ENCODE measurements at regions not wholly inside any gene's neighbourhood (a gene's known extent, or its start where the extent isn't known, plus 50 kb on each side); places are given as distances from the start of the nearest gene placed in this dataset.

DNA sequence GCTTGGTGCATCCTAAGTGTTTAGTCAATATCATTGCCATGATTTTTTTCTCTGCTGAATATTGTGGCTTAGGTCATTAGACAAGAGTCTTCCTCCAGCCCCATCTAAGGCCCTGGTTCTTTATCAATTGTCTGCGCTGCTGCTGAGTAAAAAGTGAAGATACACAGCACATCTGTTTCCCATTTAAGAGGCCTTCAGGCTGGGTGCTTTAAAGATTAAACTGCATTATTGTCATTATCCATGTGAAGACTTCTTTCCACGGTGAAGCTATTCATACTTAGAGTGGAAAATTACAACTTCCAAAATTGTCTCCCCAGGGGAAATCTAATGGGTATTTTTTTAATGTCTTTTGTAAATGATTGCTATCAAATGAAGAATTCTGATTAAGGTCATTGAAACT, 719.8 kb upstream of the LRRC4C start:
- DNase-seq (ENCODE audit: low read depth, low spot score) (no peak), FAIRE-seq (no peak)
- Histone ChIP-seq H2AFZ (ENCODE audit: low read depth, low read length) (no peak overlapping the region), H3K9me1 (replicated peaks; ENCODE audit: control insufficient read depth, extremely low read depth, insufficient read depth, low read length) (no peaks in the 10 kb centered on the region), H3K4me3 (replicated peaks in 1 of 3; ENCODE audit: insufficient read depth in 1 of 3, low read depth in 1 of 3, low read length in 3 of 3) (no peak overlapping the region), H3K27ac (ENCODE audit: insufficient read depth, low read depth, low read length) (no peak overlapping the region), H3K4me1 (ENCODE audit: control insufficient read depth, extremely low read depth, insufficient read depth, low read length) (no peaks in the 10 kb centered on the region), H3K4me2 (ENCODE audit: insufficient read depth, low read length) (no peak overlapping the region), H4K20me1 (replicated peaks; ENCODE audit: control insufficient read depth, extremely low read depth, insufficient read depth, low read length) (no peaks in the 10 kb centered on the region), H3K36me3 (ENCODE audit: control insufficient read depth in 2 of 2, extremely low read depth in 1 of 2, insufficient read depth in 2 of 2, low read length in 2 of 2) (no peaks in the 10 kb centered on the region), H3K9me3 (replicated peaks; ENCODE audit: control insufficient read depth, insufficient read depth, low read length) (no peaks in the 10 kb centered on the region), H3K9ac (replicated peaks; ENCODE audit: extremely low read depth, insufficient read depth, low read length) (no peak overlapping the region), H3K79me2 (ENCODE audit: control insufficient read depth, insufficient read depth, low read length) (no peaks in the 10 kb centered on the region), H3K27me3 (ENCODE audit: control insufficient read depth in 2 of 2, insufficient read depth in 2 of 2, low read length in 2 of 2) (no peaks in the 10 kb centered on the region)
- dilution Hi-C loops (cut with MboI; ENCODE audit: extremely low pct_ligation_motif_present, low sequenced_read_pairs): no loop called here
- TF ChIP-seq MYC (IDR thresholded peaks at IDR 0.05; ENCODE audit: low read depth, low read length) (no peak), JUN (IDR thresholded peaks at IDR 0.05; ENCODE audit: borderline replicate concordance, insufficient read depth, insufficient read length, low read depth) (no peak), POLR2A (IDR thresholded peaks at IDR 0.05; ENCODE audit: low read depth, low read length) (no peak), FOS (IDR thresholded peaks at IDR 0.05; ENCODE audit: borderline replicate concordance, insufficient read depth, low read length) (no peak), EZH2 (IDR thresholded peaks at IDR 0.05; ENCODE audit: borderline replicate concordance, low read depth, low read length, severe bottlenecking) (no peak), POLR2AphosphoS5 (IDR thresholded peaks at IDR 0.05; ENCODE audit: insufficient read depth, low read depth, low read length) (no peak), GATA2 (IDR thresholded peaks at IDR 0.05; ENCODE audit: insufficient read depth, insufficient read length, low read depth, low read length) (no peak)
- TF ChIP-seq, protein P1, sequence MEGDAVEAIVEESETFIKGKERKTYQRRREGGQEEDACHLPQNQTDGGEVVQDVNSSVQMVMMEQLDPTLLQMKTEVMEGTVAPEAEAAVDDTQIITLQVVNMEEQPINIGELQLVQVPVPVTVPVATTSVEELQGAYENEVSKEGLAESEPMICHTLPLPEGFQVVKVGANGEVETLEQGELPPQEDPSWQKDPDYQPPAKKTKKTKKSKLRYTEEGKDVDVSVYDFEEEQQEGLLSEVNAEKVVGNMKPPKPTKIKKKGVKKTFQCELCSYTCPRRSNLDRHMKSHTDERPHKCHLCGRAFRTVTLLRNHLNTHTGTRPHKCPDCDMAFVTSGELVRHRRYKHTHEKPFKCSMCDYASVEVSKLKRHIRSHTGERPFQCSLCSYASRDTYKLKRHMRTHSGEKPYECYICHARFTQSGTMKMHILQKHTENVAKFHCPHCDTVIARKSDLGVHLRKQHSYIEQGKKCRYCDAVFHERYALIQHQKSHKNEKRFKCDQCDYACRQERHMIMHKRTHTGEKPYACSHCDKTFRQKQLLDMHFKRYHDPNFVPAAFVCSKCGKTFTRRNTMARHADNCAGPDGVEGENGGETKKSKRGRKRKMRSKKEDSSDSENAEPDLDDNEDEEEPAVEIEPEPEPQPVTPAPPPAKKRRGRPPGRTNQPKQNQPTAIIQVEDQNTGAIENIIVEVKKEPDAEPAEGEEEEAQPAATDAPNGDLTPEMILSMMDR (IDR thresholded peaks at IDR 0.05; ENCODE audit: extremely low read depth in 1 of 2, insufficient read depth in 1 of 2, low read depth in 1 of 2, low read length in 2 of 2): no peak
- TF ChIP-seq, protein P2, sequence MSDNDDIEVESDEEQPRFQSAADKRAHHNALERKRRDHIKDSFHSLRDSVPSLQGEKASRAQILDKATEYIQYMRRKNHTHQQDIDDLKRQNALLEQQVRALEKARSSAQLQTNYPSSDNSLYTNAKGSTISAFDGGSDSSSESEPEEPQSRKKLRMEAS (IDR thresholded peaks at IDR 0.05; ENCODE audit: insufficient read depth, insufficient read length): no peak
- intact Hi-C loops (cut with micrococcal nuclease): no loop called here
- no TSS peak for BruUV-seq (replicated peaks)
- CTCF ChIA-PET: no interaction called here
- POLR2A ChIA-PET: no interaction called here

All from endothelial cell of umbilical vein (primary cell).